ENCODE measurements at regions not wholly inside any gene's neighbourhood (a gene's known extent, or its start where the extent isn't known, plus 50 kb on each side); places are given as distances from the start of the nearest gene placed in this dataset.

DNA sequence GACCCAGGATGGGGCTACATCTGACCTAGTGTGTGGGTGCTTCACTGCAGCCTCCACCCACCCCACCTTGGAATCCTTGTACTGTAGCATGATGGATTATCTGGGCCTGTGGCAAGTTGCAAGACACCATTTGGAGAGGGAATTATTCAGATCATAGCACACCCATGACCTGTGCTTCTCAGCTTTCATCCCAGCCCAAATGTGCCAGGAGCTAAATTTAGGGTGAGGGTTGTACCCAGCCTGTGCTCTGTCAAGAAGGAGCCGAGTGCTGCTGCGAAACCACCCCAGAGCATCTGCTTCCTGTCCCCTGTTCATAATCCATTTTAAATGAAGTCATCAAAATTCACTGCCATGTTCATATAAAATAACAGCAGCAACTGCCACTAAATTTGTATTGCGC, 394.5 kb downstream of the SHANK2 start (continued):
- no peak for TF ChIP-seq CTCF (conservative IDR thresholded peaks at IDR 0.05; ENCODE audit: low read depth in 2 of 2)

- H3K9me2 ChIP-seq (ENCODE audit: insufficient read depth) = peaks cover 6% of the 10 kb centered on the region; the same call in 1 of the 2 replicates
- no peaks in the 10 kb centered on the region for H3K27me3 ChIP-seq (ENCODE audit: insufficient read depth)
- peaks cover 18% of the 10 kb centered on the region for H4K20me1 ChIP-seq (replicated peaks; ENCODE audit: insufficient read depth)
- H3K4me2 ChIP-seq = no peak overlapping the region
- Mint-ChIP-seq H3K27me3 (ENCODE audit: insufficient read depth, low read depth, poor library complexity) (peaks cover 21% of the 10 kb centered on the region), H3K9me3 (no peaks in the 10 kb centered on the region; the same call in 2 of the 3 replicates), H3K27ac (no peak overlapping the region), H3K4me3 (no peak overlapping the region), H3K4me1 (peaks cover 16% of the 10 kb centered on the region), H3K36me3 (ENCODE audit: low read depth) (peaks cover 3% of the 10 kb centered on the region; the same call in 2 of the 3 replicates)
- H2AFZ ChIP-seq = no peak overlapping the region
- no peaks in the 10 kb centered on the region for H3K79me2 ChIP-seq (replicated peaks; ENCODE audit: insufficient read depth)
- H3K27ac ChIP-seq (ENCODE audit: low read depth) = no peak overlapping the region
- no peaks in the 10 kb centered on the region for H3F3A ChIP-seq (replicated peaks; ENCODE audit: low read depth)
- H3K4me1 ChIP-seq (ENCODE audit: insufficient read depth) = no peaks in the 10 kb centered on the region
- no peak for ATAC-seq
- DNase-seq (ENCODE audit: low spot score) = no peak
- no peak overlapping the region for H3K4me3 ChIP-seq
- H3K36me3 ChIP-seq (ENCODE audit: insufficient read depth) = no peaks in the 10 kb centered on the region
- no peak for TF ChIP-seq CTCF (conservative IDR thresholded peaks at IDR 0.05; ENCODE audit: low read depth in 2 of 2)
- TF ChIP-seq, protein P1, sequence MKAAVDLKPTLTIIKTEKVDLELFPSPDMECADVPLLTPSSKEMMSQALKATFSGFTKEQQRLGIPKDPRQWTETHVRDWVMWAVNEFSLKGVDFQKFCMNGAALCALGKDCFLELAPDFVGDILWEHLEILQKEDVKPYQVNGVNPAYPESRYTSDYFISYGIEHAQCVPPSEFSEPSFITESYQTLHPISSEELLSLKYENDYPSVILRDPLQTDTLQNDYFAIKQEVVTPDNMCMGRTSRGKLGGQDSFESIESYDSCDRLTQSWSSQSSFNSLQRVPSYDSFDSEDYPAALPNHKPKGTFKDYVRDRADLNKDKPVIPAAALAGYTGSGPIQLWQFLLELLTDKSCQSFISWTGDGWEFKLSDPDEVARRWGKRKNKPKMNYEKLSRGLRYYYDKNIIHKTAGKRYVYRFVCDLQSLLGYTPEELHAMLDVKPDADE (IDR thresholded peaks at IDR 0.05) = no peak
- TF ChIP-seq ZNF114 (CRISPR knock-in tag; IDR thresholded peaks at IDR 0.05) = no peak
- no peak for TF ChIP-seq CREB1 (CRISPR knock-in tag; IDR thresholded peaks at IDR 0.05; ENCODE audit: low read depth)
- no peak for TF ChIP-seq REST (IDR thresholded peaks at IDR 0.05; ENCODE audit: unreplicated experiment)
- no peak for TF ChIP-seq ZNF331 (CRISPR knock-in tag; IDR thresholded peaks at IDR 0.05; ENCODE audit: low read depth)
- no peak for TF ChIP-seq NANOG (IDR thresholded peaks at IDR 0.05; ENCODE audit: borderline replicate concordance)
- TF ChIP-seq JUNB (IDR thresholded peaks at IDR 0.05; ENCODE audit: unreplicated experiment) = no peak
- no peak for TF ChIP-seq STAT1 (IDR thresholded peaks at IDR 0.05; ENCODE audit: unreplicated experiment)
- TF ChIP-seq POLR2AphosphoS5 (IDR thresholded peaks at IDR 0.05; ENCODE audit: low read depth) = no peak
- TF ChIP-seq EZH2 (IDR thresholded peaks at IDR 0.05; ENCODE audit: low read depth, unreplicated experiment) = no peak
- TF ChIP-seq EZH2phosphoT487 (IDR thresholded peaks at IDR 0.05; ENCODE audit: unreplicated experiment) = no peak
Measured at GRCh38 chr11:70859180-70859579, 393.2 kb downstream of the SHANK2 start.

Measured in GM23338 (cell line).